Neural cell (in vitro differentiated cells): ENCODE measurements at regions not wholly inside any gene's neighbourhood (a gene's known extent, or its start where the extent isn't known, plus 50 kb on each side); places are given as distances from the start of the nearest gene placed in this dataset.

Source experiments
- H2AFZ ChIP-seq: fragments of 200-600, 300-800 bp; sonication (generic), shearing (Covaris generic); 2 replicates; pipeline ENCODE4 v1.6.0; 2014; ENCODE audit warnings: low read depth, mild to moderate bottlenecking, antibody characterized with exemption, low read length, moderate library complexity
- H3F3A ChIP-seq: fragments of 200-600 bp; shearing (Covaris generic); 2 replicates; pipeline ENCODE4 v1.6.1; 2016; ENCODE audit warnings: mild to moderate bottlenecking, moderate library complexity, mixed read lengths, antibody characterized with exemption, low read length; ENCODE audit not compliant: insufficient read depth, poor library complexity, severe bottlenecking
- H3K27ac ChIP-seq: fragments of 200-600, 300-800 bp; sonication (generic), shearing (Covaris generic); 2 replicates; pipeline ENCODE4 v1.5.1; 2014; ENCODE audit warnings: mild to moderate bottlenecking, low read length, moderate library complexity
- H3K27me3 ChIP-seq: fragments of 300-800, 200-600 bp; sonication (generic), shearing (Covaris generic); 2 replicates; pipeline ENCODE4 v1.6.0; 2014; ENCODE audit warnings: mild to moderate bottlenecking, low read depth, low read length, moderate library complexity; ENCODE audit not compliant: insufficient read depth
- H3K36me3 ChIP-seq: fragments of 300-800, 200-600 bp; sonication (generic), shearing (Covaris generic); 2 replicates; pipeline ENCODE4 v1.5.1; 2014; ENCODE audit warnings: mild to moderate bottlenecking, antibody characterized with exemption, low read length, moderate library complexity; ENCODE audit not compliant: insufficient read depth
- H3K4me2 ChIP-seq: fragments of 300-800, 200-600 bp; sonication (generic), shearing (Covaris generic); 2 replicates; pipeline ENCODE4 v1.6.0; 2014; ENCODE audit warnings: mild to moderate bottlenecking, low read length
- H3K4me3 ChIP-seq: fragments of 300-800, 200-600 bp; sonication (generic), shearing (Covaris generic); 2 replicates; pipeline ENCODE4 v1.5.1; 2014; ENCODE audit warnings: mild to moderate bottlenecking, low read length, moderate library complexity
- H3K79me2 ChIP-seq: fragments of 200-600 bp; shearing (Covaris generic); replicated peaks from 2 replicates; pipeline ENCODE4 v1.6.0; 2014; ENCODE audit warnings: mild to moderate bottlenecking, low read length, moderate library complexity; ENCODE audit not compliant: insufficient read depth
- H3K9ac ChIP-seq: fragments of 300-800, 200-600 bp; sonication (generic), shearing (Covaris generic); 2 replicates; pipeline ENCODE4 v1.6.1; 2016; ENCODE audit warnings: mild to moderate bottlenecking, low read length, mixed read lengths
- H3K9me2 ChIP-seq: fragments of 200-600 bp; shearing (Covaris generic); 2 replicates; pipeline ENCODE4 v1.6.1; 2016; ENCODE audit warnings: mild to moderate bottlenecking, low read length, mixed read lengths; ENCODE audit not compliant: insufficient read depth
- H3K9me3 ChIP-seq: fragments of 200-600, 300-800 bp; sonication (generic), shearing (Covaris generic); 2 replicates; pipeline ENCODE4 v1.6.1; 2016; ENCODE audit warnings: mild to moderate bottlenecking, mixed run types, low read length, moderate library complexity, mixed read lengths
- H4K20me1 ChIP-seq: fragments of 200-600 bp; shearing (Covaris generic); 2 replicates; pipeline ENCODE4 v1.6.1; 2016; ENCODE audit warnings: mild to moderate bottlenecking, mixed run types; ENCODE audit not compliant: insufficient read depth
- CTCF ChIP-seq: fragments of 450-650 bp; IDR thresholded peaks from 2 replicates; pipeline ENCODE4 v1.5.1; 2014; ENCODE audit warnings: antibody characterized with exemption, mild to moderate bottlenecking, moderate library complexity; ENCODE audit not compliant: poor library complexity, severe bottlenecking
- EP300 ChIP-seq: fragments of 450-650 bp; conservative IDR thresholded peaks from 2 replicates; pipeline ENCODE4 v1.6.1; 2014; ENCODE audit warnings: antibody characterized with exemption, mild to moderate bottlenecking, moderate library complexity; ENCODE audit not compliant: poor library complexity, severe bottlenecking
- EZH2 ChIP-seq: fragments of 200-600, 300-800 bp; shearing (Covaris generic), sonication (generic); IDR thresholded peaks from 2 replicates; pipeline ENCODE4 v1.6.1; 2014; ENCODE audit warnings: antibody characterized with exemption, low read length, borderline replicate concordance, mild to moderate bottlenecking; ENCODE audit not compliant: insufficient read depth, poor library complexity, severe bottlenecking
- MXI1 ChIP-seq: fragments of 450-650 bp; conservative IDR thresholded peaks from 2 replicates; pipeline ENCODE4 v1.6.1; 2014; ENCODE audit warnings: antibody characterized with exemption, mild to moderate bottlenecking; ENCODE audit not compliant: poor library complexity, severe bottlenecking
- POLR2AphosphoS5 ChIP-seq: IDR thresholded peaks from 2 replicates; pipeline ENCODE4 v1.6.1; 2012
- RAD21 ChIP-seq: fragments of 450-650 bp; conservative IDR thresholded peaks from 2 replicates; pipeline ENCODE4 v1.6.1; 2014; ENCODE audit warnings: antibody characterized with exemption, mild to moderate bottlenecking, moderate library complexity
- REST ChIP-seq: IDR thresholded peaks from 2 replicates; pipeline ENCODE4 v1.6.1; 2012; ENCODE audit warnings: borderline replicate concordance
- SMC3 ChIP-seq: fragments of 450-650 bp; conservative IDR thresholded peaks from 2 replicates; pipeline ENCODE4 v1.6.1; 2014; ENCODE audit warnings: antibody characterized with exemption, mild to moderate bottlenecking, moderate library complexity; ENCODE audit not compliant: poor library complexity
- TAF1 ChIP-seq: IDR thresholded peaks from 2 replicates; pipeline ENCODE4 v1.6.1; 2012; ENCODE audit warnings: low read depth

- TF ChIP-seq POLR2AphosphoS5 (no peak), SMC3 (no peak), REST (no peak), EZH2 (no peak), RAD21 (no peak), CTCF (no peak), TAF1 (no peak), EP300 (no peak), MXI1 (no peak)
- Histone ChIP-seq H3K27me3 (no peaks in the 10 kb centered on the region), H4K20me1 (no peaks in the 10 kb centered on the region), H3K36me3 (no peaks in the 10 kb centered on the region), H3F3A (no peaks in the 10 kb centered on the region), H3K27ac (no peak overlapping the region), H3K9ac (no peak overlapping the region), H3K4me2 (no peak overlapping the region), H3K4me3 (no peak overlapping the region), H2AFZ (no peak overlapping the region), H3K9me3 (no peaks in the 10 kb centered on the region), H3K9me2 (no peaks in the 10 kb centered on the region), H3K79me2 (no peaks in the 10 kb centered on the region)
These were observed 105.4 kb upstream of the ATP10B start for GRCh38 chr5:160957312-160957861.

- TF ChIP-seq POLR2AphosphoS5 (no peak), CTCF (no peak), MXI1 (no peak), EZH2 (no peak), EP300 (no peak), TAF1 (no peak), RAD21 (no peak), SMC3 (no peak), REST (no peak)
- no peaks in the 10 kb centered on the region for H3K9me3 ChIP-seq
- no peaks in the 10 kb centered on the region for H3K36me3 ChIP-seq
- no peak overlapping the region for H3K27ac ChIP-seq
- no peaks in the 10 kb centered on the region for H4K20me1 ChIP-seq
- no peak overlapping the region for H2AFZ ChIP-seq
- no peaks in the 10 kb centered on the region for H3F3A ChIP-seq
- H3K9ac ChIP-seq, result no peak overlapping the region
- H3K27me3 ChIP-seq, result no peaks in the 10 kb centered on the region
- H3K9me2 ChIP-seq, result no peaks in the 10 kb centered on the region
- no peaks in the 10 kb centered on the region for H3K79me2 ChIP-seq
- no peak overlapping the region for H3K4me2 ChIP-seq
- H3K4me3 ChIP-seq, result no peak overlapping the region
These were observed 104.0 kb upstream of the ATP10B start for GRCh38 chr5:160956051-160956450.
